GM04504 (cell line): ENCODE measurements at regions not wholly inside any gene's neighbourhood (a gene's known extent, or its start where the extent isn't known, plus 50 kb on each side); places are given as distances from the start of the nearest gene placed in this dataset.

Source experiments
- DNase-seq: peaks from one replicate; pipeline ENCODE4 v3.0.0-alpha.2; 2012; ENCODE audit warnings: low read depth

DNA sequence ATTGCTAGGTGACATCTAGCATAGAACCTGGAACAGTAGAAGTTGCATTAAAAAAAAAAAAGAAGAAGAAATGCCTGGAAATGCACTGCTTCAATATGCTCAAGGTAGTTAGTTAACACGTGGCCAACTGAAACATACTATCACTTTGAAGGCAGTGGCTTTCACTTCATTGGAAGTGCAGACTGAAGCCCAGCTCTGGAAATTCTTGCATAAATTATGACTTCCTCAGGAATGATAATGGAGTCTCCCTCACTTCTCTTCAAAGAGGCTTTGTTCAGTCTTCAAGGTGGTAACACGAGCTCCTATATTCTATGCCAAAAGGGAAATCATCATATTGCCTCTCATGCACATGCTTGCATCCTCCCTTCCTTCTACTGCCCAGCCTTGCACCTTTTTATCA lies 715.9 kb upstream of the API5 start:
- no peak for DNase-seq

DNA sequence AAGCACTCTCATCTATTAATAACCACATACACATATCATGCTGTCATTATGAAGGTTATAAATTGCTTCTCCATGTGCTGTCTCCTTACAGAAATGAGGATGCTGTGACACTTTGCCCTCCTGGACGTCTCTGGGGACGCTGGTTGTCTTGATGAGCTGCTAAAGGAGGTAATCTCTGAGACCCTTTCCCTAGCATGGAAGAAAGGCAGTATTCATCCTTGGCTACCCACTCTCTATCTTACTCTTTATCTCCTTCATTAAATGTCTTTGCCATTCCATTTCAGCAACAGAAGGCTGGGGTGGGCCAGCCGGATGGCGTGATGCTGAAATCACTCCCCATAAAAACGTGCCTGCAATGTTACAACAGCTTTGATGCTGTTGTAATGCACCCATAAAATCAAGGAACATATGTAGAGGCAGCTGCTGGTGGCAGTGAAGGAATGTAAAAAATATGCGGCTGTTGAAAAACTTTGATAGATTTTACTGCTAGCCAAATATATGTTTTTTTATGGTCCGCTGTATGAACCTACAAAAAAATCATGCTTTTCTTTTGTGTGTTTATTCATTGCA lies 715.1 kb upstream of the API5 start:
- DNase-seq = no peak

DNA sequence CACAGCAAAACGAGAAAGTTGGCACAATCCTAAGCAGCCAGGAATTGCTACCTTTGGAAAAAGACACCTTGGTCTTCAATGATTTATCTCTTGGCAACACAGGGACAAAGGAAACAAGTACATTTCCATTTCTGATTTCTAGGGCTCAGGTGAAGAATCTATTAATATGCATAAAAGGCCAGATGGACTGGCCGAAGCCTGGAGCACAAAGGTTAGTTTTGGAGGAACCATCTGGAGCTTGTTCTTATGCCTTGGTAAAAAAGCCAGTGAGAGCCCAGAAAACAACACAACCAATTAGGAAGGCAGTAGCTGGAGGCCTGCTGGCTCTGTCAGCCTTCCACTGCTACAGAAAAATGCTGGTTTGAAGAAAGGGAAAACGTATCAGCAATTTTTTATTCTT lies 713.5 kb upstream of the API5 start:
- no peak for DNase-seq

- no peak for DNase-seq
Observed at GRCh38 chr11:42620796-42621195, 691.0 kb upstream of the API5 start.

GRCh38 chr11:42625757-42626665 lies 685.8 kb upstream of the API5 start:
- DNase-seq = no peak

DNA sequence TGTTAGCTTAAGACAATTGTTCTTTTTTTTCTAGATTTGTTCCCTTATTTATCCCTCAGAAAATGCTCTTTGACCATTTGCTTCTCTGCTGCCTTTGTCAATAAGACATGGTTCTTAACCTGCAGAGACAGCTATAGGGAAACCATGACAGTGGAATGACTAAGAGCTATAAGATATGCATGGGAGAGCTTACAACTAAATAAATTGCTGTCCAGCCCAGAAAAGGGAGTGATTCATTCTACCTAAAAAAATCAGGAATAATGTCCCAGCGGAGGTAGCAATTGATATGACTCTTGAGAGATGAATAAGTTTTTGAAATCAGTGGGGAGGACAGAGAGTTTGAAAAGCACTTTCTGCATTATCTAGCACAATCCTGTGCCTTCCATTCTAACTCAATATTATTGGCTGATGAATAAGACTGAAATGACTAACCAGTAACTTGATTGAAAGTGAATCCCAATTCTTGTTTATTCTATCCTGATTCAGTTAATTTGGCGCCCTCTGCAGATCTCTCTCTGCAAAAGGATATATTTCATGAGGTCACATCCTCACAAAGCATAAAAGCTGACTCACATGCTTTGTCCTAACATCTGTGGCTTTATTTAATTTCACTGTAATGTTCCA lies 680.5 kb upstream of the API5 start:
- DNase-seq = peak; percentile 18

- no peak for DNase-seq
Observed at GRCh38 chr11:42646959-42647358, 664.8 kb upstream of the API5 start.

- no peak for DNase-seq
Observed at GRCh38 chr11:42647993-42648392, 663.8 kb upstream of the API5 start.

DNA sequence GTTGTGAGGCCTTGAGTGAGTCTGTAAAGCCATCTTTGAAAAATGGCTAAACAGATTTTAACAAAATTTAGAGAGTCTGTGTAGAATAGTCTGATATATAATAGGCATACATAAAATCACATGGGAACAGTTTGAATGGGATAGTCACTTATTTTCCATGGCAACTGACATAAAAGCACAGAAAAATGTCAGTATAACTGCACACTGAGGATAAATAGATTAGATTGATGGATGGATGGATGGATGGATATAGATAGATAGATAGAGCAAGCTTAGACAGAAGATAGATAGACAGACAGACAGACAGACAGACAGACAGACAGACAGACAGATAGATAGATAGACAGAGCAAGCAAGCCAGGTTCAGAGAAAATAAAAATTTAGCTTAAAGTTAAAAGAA lies 660.2 kb upstream of the API5 start:
- no peak for DNase-seq

DNA sequence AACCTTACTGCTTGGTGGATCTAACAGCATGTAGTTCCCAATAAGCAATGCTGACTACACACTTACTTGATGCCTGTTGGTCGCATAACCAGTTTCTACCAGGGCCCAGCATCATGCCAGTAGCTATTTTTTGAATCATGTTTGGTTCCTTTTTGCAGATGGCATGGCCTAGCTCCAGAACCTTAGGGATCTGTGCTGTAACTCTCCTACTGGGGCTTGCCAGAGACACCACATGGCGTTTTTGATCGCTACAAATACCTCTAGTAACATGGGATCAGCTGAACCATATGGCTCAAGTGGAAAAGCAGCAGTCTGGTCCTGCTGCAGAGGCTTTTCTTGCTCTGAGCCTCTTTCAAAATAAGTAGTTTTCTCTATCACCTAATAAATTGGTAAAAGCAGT lies 654.6 kb upstream of the API5 start:
- no peak for DNase-seq

DNA sequence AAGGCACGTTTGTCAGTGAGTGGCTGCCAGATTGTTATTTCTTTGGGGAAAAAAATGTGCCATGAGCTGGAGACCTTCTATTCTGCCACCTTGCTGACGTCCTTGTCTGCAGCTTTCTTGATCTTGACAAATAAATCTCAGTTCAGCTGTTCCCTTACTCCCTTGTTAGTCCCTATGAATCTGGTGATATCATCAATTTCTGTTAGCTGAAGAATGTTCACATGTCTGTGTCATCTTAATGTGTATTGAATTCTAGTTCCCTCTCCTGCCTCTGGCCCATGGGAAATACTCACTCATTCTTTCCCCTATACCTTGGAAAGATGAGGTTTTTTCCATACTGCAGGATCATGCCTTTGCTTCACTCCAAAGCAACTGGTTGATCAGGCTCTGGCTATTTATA lies 649.9 kb upstream of the API5 start:
- no peak for DNase-seq

DNA sequence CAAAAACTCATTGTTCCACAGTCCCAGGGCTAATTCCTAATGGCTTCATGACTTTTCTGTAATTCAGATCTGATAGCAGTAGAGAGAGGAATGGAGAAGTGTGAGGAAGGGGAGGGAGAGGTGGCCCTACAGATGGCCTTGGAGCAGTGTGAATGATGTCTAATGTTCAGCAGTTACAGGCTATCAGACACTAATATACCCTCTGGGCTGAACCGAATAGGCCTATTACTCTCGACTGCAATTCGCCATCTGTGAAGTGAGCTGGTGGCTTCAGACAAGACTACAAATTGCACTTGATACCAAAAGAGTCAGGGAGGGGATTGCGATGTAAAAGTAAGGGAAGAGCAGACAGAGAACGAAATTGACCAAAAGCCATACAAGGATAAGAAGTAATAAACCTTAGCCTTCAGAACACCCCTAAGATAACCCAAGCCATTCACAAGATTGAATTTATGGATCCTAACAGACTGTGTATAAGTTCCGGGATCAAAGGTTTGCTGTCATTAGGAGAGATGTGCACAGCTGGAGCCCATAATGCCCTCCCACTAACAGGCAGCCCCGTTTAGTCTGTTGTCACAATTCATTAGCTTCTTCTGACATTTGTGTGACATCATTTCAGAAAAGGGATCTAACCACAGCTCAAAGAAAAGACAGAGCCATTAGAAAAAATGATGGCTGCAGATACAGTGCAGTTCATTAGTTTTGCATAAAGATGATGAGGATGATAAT lies 642.4 kb upstream of the API5 start:
- no peak for DNase-seq

DNA sequence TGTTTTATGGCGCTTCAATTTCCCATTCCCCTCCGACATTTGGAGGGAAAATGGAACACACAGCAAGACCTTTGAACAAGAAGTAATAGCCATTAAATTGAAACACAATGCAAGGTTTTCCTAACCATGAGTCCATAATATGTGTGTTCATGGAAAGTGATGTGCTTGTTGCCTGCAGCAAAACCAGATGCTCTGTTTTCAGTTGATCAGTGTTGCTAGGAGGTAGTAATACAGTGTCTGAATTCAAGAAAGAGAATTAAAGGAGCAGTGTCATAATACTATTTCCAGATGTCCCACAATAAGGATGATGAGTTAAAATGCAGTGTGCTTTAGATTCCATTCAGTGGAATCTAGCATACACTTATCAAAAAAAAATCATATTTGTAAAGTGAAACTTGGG lies 637.4 kb upstream of the API5 start:
- DNase-seq = no peak

DNA sequence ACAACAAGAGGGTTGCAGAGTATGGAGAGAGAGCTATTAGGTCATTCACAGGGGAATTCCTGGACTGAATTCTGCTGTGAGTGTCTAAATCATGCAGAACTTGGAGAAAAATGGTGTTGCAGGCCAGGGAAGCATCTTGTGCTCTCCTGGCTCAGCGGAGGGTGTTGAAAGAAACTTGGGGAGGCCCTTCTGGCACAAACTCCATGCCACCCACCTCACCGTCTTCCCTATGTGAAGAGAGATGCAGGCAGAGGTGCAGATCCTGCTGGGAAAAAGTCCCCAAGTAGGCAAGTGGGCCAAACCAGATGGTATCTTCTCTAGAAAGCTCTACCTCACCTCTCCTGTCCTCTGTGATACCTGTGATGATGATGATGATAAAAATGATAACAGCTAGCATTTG lies 604.3 kb upstream of the API5 start:
- no peak for DNase-seq

GRCh38 chr11:42709216-42709615 lies 602.6 kb upstream of the API5 start:
- no peak for DNase-seq

- no peak for DNase-seq
Observed at GRCh38 chr11:42713279-42713678, 598.5 kb upstream of the API5 start.

- DNase-seq = no peak
Observed at GRCh38 chr11:42713753-42714152, 598.0 kb upstream of the API5 start.

GRCh38 chr11:42720716-42721563 lies 590.9 kb upstream of the API5 start:
- DNase-seq = no peak

DNA sequence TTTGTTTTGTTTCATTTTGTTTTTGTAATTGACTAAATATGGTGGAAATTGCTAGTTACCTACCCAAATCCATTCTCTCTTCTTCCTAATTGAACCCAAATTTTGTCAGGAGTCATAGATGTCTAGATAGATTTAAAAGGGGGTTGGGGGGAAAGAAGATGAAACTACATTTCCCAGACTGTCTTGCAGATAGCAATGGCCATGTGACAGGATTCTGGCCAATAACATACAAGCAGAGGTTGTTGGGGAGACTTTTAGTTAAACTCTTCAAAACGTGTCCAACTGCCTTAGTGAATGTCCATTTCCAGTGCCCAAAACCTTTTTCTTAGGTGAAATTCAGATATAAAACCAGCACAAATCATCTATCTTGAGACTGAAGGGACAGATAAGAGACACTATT lies 583.9 kb upstream of the API5 start:
- DNase-seq = no peak

GRCh38 chr11:42762348-42762747 lies 549.4 kb upstream of the API5 start:
- DNase-seq = no peak

- no peak for DNase-seq
Observed at GRCh38 chr11:42764936-42765335, 546.9 kb upstream of the API5 start.

DNA sequence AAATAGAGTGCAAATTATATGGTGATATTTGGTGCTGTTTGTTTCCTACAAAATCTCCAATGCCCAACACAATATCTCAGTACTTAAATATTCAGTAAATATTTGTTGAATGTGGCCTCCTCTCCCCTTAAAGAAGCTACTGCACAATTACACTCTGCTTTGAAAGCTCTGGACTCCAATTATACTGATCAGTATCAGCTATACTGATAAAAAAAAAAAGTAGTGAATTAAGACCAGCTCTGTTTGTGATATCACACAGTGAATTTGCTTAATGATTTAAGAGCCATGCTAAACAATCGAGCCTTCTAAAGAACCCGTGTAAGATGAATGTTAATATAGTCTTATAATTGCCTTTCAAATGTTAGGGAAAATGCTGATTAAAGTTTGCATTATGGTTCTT lies 543.2 kb upstream of the API5 start:
- no peak for DNase-seq
